Suppressor macrophage (primary cell): ENCODE measurements at regions not wholly inside any gene's neighbourhood (a gene's known extent, or its start where the extent isn't known, plus 50 kb on each side); places are given as distances from the start of the nearest gene placed in this dataset.

Experiments used
- DNase-seq, 4 experiments: peaks; one replicate each; pipeline ENCODE4 v3.0.0-alpha.2; 2020 to 2022

GRCh38 chr20:22403632-22404361 is 180.6 kb downstream of the FOXA2 start:
- no peak for DNase-seq

DNA sequence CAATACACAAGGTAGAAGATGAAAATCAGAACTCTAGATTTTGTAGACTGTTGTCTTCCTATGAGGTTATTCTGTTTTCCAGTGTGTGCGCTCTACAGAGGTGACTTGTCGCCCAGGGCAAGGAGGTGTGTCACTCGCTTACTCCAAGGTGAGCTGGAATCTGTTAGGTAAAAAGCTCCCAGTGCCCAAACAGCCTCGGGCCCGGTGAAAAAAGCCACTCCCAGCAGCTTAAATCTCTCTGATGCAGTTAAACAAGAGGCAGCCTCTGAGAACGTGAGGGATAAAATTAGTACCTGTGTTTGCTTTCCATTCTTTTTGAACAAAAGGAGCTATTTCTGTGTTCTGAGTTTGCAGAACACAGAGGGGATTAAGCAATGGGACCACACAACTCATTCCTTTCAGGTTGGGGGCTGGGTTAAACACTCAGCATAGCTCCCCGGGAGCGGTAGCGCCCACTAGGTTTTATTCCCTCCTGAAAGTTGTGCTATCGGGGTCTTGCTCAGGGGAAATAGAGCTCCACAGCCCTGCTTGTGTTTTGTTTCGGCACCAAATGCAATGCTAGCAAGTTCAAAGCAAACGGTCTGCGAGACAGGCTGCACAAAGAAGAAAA is 181.2 kb downstream of the FOXA2 start:
- DNase-seq: no peak

GRCh38 chr20:22402550-22402949 is 181.8 kb downstream of the FOXA2 start:
- no peak for DNase-seq

DNA sequence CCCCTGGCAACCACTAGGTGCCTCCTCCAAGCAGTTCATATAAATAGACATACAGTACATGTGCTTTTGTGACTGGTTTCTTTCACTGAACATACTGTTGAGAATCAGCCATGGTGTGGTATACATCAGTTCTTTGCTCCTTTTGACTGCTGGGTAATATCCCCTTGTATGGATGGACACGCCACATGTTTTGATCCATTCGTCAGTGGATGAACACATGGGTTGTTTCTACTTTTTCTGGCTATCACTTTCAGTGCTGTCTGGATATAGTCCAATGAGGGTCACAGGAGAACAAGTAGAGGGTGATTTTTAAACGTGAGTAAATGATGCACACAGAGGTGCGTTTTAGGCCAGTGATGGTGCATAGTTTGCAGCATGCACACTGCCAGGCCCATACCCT is 183.9 kb downstream of the FOXA2 start:
- no peak for DNase-seq

DNA sequence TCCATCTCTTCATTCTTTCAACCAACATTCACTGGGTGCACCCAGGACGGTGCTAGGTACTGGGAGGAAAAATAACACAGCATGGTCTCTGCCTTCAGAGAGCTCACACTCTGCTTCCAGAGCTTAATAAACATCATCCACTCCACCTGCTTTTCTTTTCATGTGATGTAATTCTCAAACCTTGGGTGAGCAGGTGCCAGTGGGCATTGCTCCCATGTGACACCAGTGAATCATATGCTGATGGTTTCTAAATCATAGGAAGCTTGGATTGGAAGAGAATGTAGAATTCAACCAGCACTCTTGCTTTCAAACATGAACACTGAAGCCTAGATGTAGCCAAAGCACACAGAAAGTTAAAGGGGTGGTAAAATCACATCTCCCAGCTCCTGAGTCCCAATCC is 189.8 kb downstream of the FOXA2 start:
- DNase-seq: no peak

DNA sequence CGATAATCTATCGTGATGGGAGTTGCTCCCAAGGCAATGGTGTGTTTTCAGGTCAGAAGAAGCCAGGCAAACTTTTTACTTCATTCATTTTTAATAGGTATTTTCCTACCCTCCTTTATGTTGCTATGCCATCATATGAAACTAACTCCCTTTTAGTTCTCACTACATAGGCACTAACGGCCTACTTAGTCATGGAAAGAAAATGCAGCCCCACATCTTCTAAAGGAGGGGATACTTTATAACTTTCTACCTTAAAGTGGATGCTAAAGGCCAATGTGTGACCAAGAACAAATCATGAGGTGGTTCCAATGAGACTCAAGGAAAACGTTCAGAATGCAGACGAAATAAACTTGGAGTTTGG is 193.8 kb downstream of the FOXA2 start:
- no peak for DNase-seq

DNA sequence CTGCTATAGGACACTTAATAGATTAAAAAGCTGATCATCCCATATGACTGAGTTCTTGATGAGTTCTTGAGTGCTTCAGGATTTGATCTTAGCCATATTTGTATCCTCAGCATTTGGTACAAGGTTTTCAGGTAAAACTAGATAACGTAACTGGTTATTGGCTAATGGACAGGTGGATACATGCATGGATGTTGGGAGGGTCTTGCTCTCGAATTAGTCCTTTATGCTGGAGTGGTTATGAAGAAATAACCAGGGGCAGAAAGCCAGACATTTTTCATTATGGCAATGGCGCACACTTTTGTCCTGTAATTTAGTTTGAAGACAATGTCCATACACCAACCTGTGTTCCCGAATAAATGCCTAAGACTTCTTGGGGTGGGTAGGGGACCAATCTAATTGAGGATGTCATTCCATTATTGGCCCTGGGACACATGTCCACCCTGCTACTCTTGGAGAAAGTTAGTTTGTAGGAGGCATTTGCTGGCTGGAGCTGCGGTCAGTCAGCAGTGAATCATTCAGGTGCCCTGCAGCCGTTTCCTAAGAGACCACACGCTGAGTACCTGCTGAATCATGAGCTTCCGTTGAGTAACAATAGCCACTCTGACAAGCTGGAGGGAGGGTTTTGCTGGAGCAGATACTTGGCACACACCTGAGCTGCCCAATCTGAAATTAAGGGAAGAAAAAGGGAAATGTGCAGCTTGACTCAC is 194.4 kb downstream of the FOXA2 start:
- DNase-seq: no peak

DNA sequence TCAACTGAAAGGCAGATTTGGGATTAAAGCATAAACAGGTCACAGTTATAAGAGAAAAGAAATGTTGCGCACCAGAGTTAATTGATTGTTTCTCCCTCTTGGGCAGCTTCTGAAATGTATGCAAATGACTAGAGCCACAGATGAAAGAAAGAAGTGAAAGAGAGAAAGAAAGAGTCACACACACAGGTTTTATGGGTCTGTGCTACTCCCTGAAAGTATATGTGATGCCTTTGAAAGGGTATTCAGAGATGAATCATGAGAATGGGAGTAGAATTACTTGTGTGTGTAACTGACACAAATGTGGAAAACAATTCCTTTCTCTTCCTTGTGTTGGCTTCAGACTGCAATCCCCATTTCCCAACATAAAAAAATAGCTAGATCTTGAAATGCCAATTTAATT is 196.9 kb downstream of the FOXA2 start:
- DNase-seq: no peak

- no peak for DNase-seq
Observed at GRCh38 chr20:22386306-22386623, 198.1 kb downstream of the FOXA2 start.

DNA sequence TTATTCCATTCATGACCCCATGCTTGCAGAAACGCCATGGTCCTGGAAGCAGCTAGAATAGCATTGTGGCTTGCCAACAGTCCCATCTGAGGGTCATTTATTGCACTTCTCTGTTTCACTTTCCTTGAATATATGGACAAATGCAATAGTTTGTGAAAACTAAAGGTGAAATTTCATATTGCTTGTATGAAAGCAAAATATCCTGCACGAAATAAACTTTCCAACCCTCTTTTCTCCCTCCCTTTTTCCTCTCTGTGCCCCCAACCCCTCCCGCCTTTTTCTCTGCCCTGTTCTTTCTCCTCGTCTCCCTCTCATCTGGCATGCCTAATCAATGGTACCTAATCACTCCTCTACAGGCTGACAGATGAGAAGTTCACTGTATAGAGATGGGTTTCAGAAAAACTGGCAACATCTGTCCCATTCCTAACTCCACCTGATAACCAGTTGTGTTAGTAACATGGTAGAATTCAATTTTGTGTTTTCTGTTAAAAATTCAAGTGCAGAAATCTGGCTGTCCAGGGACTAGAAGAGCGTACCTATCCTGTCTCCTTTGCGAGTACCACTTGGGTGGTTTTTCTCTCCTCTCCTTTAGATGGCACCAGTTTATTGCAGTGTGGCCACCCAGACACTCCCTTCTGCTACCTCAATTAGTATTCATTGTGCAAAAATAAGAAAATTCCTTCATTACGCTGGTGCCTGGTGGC is 198.6 kb downstream of the FOXA2 start:
- DNase-seq: no peak

DNA sequence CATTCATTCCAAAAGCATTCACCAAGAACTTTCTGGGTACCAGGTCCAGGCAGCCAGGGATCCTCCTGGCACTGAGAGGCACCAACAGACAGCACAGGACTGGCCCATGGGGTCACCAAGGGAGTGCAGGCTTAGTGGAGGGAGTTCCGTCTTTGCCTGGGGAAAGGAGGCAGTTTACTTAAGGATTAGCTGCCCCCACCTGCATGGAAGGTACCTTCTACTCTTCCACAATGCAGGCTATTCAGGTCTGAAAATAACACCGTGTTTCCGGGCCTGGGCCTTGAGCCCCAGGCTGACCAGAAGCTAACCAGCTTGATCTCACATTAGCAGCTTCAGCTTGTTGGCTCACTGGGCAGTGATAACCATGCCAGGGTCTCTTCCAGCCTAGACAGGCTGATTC is 199.4 kb downstream of the FOXA2 start:
- DNase-seq: no peak

DNA sequence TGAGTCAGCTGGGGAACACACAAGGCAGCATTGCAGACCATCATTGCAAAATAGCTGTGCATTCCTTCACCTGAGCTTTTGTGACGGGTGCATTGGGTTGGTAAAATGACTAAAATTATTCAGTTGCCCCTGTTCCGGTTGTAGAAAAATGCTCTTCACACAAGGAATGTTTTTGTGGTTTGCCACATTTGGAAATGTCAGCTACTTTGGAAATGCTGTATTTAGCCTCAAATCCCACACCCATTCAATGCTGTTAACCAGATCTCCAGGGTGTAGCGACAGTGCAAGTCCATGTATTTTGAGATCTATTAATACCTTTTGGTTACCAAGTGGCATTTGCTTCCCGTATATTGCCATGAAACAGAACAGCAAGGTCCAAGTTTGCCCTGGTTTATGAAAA is 201.2 kb downstream of the FOXA2 start:
- DNase-seq: no peak

GRCh38 chr20:22382742-22383141 is 201.6 kb downstream of the FOXA2 start:
- peak in 3 of 4 experiments; percentile 25 to 55 (median 46) for DNase-seq

DNA sequence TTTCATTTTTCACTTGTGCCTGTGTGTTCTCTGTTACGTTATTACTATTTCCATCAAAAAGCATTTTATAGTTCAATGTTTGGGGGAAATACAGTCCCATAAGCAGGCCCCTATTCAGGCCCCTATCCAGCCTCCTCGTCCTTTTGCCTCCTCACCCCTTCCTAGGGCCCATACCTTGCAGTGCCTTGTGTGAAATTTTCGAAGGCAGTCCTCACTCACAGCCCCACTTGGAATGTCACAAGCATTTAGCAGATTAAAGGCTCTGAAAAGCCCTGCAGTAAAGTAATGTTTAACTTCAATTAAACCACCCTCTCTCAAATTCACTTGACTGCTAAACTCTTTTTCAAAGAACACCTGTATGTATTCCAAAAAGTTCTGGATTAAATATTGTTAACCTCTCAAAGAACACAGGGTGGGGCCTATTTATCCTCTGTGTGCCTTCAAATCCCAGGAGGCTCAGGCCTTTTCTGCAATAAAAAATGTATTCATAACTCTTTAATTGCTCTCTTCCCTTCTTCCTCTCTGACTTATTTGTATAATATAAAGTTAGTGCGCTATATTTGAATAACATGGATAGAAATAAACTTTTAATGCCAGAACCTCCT is 202.5 kb downstream of the FOXA2 start:
- DNase-seq: no peak

- peak in 2 of 4 experiments; percentile 11 to 19 for DNase-seq
Observed at GRCh38 chr20:22379472-22379871, 204.9 kb downstream of the FOXA2 start.

DNA sequence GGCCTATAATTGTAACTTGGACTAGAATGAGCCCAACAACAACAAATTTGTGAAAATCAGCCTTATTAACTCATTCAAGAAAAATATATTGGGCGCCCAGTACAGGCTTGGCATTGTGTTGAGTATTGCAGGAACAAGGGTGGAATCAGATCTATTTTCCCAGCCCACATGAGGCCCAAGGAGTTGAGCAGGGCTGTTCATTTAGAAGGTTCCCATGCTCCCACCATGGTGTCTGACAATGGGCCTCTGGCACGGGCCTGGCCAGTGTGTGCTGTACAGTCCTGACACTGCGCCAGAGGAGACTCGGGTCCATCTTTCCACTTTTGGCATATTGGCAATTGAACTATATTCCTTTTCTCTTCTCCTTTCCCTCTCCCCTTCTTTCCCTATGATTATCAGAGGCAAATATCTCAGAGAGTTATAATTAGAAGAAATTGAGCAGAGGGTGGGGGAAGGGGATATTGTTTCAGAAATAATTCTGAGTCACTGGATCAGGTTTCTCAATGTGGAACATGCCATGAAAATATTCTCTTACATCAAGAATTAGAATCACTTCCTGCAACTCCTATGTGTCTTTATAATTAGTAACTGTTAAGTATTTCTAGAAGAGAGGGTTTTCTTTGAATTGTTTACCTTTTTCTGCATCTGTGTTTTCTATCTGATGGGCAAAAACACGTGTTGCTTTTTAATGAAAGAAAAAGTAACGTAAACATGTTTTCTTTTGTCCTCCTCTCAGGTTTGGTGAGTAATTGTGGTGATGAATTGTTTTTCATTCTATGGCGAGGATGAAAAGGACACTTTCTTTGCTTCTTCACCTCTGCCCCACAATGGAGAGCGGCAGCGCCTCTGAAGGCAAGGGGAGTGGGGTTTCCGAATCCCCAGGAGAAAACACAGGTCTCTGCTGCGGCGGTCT is 209.4 kb downstream of the FOXA2 start:
- DNase-seq: no peak

- DNase-seq: no peak
Observed at GRCh38 chr20:22374066-22374465, 210.3 kb downstream of the FOXA2 start.

- DNase-seq: no peak
Observed at GRCh38 chr20:22373164-22373895, 211.0 kb downstream of the FOXA2 start.

DNA sequence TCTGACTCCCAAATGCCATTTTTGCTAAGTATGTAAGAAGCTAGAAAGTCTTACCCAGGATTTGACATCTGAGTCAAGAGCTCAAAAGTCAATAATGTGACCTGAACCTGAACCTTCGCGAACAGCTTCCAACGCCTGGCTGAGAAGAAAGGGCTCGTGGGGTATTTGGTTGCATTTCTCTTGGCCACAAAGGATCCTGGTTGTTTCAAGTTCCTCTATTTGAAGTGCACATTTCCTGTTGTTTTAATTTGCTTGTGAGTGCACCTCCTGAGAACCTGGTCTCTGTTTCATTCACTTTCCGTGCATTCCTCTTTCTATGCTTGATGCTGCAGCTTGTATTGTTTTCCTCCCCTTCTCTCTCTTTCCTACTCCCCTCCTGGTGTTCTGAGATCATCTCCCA is 212.5 kb downstream of the FOXA2 start:
- peak; percentile 26 to 49 (median 32) for DNase-seq

DNA sequence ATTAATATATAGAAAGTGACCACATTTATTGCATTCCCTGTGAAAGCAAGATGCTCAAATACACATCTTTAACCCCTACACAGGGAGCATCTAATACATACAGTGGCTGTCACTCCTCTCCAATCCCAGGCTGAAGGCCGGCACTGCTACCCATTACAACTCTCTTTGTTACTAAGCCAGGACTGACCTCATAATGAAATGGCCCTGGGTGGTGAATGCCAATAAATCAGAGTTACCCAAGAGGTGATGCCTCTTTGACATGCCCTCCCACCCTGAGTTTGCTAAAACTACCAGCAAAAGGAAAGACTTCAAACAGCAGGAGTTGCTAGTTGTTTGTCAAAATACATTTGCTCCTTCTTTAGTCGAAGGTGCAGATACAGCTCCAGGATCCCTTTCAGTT is 214.2 kb downstream of the FOXA2 start:
- no peak for DNase-seq

DNA sequence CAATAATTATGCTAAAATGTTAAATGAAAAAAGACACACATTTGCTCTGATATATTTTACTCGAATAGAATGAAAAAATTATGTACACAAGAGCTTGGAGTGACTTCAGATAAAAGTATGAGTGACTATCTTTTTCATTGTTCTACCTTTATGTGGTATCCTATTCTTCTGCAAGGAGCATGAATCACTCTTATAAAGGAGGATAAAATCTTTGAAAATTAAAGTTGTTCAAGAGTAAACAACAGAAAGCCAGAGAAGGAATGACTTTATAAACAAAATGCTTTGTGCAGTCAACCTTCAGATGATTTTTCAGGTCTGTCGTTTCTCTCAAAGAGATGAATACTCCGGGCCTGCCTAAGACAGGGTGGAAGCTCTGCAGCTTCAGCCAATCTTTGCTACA is 215.3 kb downstream of the FOXA2 start:
- DNase-seq: no peak
